GM10248 (cell line): ENCODE measurements at regions not wholly inside any gene's neighbourhood (a gene's known extent, or its start where the extent isn't known, plus 50 kb on each side); places are given as distances from the start of the nearest gene placed in this dataset.

ENCODE experiments used
- CTCF ChIA-PET: fragments of 300-600 bp; sonication (Branson Sonifier 250); formaldehyde crosslinking; extraction: SDS; loops from one replicate; lab custom pipeline; 2021; ENCODE audit warnings: antibody characterized with exemption; lab: Yijun Ruan, JAX
- POLR2A ChIA-PET: fragments of 350-650 bp; sonication (Branson Sonifier 250); formaldehyde crosslinking; extraction: SDS; loops from one replicate; lab custom pipeline; 2020; ENCODE audit warnings: antibody characterized with exemption; lab: Yijun Ruan, JAX
- DNase-seq: peaks from one replicate; pipeline ENCODE4 v3.0.0; 2012; ENCODE audit errors: extremely low spot score
- TF ChIP-seq, protein P1 (sequence below): IDR thresholded peaks from 2 replicates; pipeline ENCODE4 v1.5.1; 2012; ENCODE audit warnings: mild to moderate bottlenecking, low read depth; ENCODE audit errors: extremely low read depth, missing control alignments, control extremely low read depth

DNA sequence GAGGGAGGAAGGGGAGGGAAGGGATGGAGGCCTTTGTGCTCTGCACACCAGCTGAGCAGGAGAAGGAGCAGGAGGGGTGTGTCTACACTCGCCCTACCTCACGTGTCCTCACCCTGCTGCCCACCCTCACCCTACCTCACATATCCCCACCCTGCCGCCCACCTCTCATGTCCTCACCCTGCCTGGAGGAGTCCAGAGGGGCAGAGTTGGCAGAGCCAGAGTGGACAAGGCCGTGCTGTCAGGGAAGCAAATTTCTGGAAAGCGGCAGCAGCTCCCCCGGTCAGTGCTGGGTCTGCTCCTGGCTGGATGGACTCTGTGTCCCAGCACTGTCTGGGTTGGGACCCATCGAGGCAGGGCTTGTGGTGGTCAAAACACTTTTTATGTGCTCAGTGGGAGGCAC lies 799.6 kb downstream of the BRD1 start:
- CTCF ChIA-PET = no interaction called here
- TF ChIP-seq, protein P1, sequence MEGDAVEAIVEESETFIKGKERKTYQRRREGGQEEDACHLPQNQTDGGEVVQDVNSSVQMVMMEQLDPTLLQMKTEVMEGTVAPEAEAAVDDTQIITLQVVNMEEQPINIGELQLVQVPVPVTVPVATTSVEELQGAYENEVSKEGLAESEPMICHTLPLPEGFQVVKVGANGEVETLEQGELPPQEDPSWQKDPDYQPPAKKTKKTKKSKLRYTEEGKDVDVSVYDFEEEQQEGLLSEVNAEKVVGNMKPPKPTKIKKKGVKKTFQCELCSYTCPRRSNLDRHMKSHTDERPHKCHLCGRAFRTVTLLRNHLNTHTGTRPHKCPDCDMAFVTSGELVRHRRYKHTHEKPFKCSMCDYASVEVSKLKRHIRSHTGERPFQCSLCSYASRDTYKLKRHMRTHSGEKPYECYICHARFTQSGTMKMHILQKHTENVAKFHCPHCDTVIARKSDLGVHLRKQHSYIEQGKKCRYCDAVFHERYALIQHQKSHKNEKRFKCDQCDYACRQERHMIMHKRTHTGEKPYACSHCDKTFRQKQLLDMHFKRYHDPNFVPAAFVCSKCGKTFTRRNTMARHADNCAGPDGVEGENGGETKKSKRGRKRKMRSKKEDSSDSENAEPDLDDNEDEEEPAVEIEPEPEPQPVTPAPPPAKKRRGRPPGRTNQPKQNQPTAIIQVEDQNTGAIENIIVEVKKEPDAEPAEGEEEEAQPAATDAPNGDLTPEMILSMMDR = no peak
- POLR2A ChIA-PET = no interaction called here
- DNase-seq = no peak

DNA sequence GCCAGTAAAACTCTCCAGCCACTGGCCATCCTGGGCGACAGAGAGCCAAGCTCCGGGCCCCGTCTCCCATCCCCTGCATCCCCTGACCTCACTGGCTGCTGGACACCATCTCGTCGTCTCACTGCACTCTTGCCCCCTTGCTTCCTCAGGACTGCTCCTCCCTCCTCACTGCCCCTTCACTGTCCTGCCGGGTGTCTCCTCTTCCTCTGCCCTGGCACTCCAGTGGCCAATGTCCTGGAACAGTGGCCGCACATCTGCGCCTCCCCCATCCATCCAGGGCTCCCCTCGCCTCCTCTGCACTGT lies 800.4 kb downstream of the BRD1 start:
- CTCF ChIA-PET = no interaction called here
- TF ChIP-seq, protein P1 = no peak
- POLR2A ChIA-PET = no interaction called here

DNA sequence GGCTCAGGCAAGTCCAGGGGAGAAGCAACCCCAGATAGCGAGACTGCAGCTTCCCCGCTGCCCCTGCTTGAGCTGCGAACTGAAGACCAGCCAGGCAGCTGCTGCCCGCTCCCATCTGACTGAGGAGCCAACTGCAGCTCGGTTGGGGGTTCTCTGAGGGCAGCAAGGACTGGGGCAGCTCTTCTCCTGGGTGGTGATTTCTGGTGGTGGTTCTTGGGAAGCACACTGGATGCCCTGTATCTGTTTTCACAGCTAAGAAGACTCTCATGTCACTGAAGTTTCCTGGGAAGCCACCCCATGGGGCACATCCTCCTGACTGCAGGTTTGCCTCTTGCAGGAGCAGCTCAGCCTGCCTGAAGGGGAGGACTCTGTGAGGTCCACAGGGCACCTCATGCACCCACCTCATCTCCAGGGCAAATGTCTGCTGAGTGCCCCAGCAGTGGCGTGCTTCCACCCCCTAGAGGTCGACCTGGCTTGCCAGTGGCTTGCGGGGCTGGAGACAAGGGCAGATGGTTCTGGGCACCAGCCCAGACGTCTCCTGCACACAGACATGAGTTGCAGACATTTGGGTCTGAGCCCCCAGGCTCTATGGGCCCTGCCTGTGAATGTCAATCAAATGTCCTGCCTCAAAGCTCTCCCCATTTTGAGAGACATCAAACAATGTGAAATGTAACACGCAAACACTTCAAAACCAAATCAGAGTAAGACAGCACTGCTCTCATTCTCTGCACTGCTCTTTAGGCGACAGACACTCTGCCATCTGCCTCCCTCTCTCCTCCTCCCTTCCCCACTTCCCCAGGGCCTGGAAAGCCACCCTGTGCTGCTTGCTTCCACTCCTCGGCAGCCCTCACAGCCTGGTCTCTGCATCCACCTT lies 800.9 kb downstream of the BRD1 start:
- ChIA-PET CTCF (no interaction called here), POLR2A (no interaction called here)
- TF ChIP-seq, protein P1 = peak; percentile 5
- no peak for DNase-seq

More for the DNA sequence above, 800.4 kb downstream of the BRD1 start:
- DNase-seq = no peak

DNA sequence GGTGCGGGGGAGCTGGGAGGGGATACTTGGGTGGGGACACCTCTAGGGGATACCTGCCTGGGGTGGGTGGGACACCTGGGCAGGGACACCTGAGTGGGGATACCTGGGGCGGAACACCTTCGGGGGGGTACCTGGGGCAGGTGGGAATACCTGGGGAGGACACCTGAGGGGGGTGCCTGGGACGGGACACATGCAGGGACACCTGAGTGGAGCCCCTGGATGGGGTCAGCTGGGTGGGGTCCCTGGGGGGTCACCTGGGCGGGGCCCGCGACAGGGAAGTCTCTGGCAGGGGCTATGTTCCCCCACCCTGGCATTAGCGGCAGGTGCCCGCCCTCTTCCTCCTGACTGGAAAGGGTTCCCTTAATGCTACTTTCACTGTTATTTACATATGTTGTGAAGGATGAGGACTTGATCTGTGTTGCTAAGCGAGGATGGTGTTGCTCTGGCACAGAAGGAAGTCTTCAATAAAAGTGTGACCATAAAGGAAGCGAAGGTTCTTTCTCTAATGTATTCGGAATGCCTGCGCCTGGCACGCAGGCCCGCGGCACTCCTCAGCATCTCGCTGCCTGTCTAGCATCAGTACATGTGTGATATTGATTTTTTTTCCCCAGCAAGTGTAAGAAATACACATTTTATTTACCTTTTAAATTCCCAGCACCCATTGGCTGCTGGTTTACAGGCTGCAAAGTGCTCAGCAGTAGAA lies 801.7 kb downstream of the BRD1 start:
- ChIA-PET CTCF (no interaction called here), POLR2A (no interaction called here)
- TF ChIP-seq, protein P1 = no peak
- no peak for DNase-seq

DNA sequence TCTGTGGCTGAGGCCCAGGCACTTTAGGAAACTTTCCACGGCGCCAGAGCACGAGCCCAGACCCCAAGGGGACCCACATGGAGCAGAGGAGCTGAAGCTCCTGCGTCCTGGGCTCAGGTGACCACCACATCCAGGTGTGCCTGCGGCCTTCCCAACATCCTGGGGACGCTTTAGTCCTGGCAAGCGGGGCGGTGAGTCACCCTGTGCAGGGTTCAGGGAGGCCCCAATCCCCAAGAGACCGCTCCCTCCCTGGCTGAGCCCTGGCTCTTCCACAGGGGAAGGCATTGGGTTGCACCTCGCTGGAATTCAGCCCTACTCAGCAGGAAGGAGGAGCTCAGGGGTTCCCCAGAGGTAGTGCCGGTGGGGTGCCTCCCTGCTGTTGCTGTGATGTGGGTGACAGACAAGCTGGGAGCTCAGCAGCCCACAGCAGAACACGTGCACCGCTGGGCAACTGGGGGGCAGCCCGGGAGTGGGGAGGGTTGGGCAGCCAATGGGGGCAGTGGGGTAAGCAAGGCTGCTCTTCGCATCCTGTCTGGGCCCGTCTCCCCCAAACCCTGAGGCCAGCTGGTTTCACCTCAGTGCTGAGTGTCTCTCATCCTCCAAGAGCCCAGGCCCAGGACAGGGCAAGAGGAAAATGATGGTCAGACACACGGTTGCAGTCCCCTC lies 802.8 kb downstream of the BRD1 start:
- ChIA-PET POLR2A (no interaction called here), CTCF (no interaction called here)
- no peak for DNase-seq
- TF ChIP-seq, protein P1 = no peak

DNA sequence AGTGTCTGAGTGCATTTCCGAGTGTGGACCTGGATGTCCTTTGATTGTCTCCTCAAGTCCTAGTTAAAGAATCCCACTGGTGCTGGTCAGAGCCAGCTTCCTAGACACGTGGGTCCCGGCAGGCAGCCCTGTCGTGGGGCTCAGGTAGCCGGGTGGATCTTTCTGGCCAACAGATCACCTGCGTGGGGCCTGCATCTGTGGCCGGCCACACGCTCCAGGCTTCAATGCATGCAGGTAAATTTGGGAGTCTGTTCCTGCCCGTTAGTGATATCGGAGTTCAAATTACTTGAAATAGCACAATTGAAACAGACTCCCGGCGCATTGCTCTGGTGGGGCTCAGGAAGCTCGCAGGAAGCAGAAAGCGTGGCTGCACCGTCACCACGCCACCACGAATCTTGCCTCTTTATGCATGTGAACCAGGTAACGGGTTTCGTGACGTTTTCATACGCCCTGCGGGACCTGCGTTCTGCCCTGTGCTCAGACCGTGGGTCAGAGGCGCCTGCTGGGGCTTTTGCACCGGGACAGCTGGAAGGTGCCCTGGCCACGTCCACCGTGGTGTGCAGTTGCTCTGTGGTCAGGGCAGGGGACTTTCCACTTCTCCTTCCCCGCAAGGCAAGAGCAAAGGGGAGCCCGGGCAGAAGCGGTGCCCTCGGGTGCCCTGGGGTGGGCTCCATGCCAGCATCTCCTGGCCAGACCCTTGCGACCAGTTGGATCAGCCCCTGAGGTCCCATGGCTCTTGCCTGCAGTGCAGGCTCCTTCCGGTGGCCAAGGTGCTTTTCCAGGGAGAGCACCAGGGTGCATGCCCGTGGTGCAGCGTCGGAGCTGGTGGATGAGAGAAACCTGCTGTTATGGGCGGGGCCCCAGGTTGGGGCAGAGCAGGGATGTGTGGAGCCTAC lies 803.5 kb downstream of the BRD1 start:
- ChIA-PET CTCF (no interaction called here), POLR2A (no interaction called here)
- TF ChIP-seq, protein P1 = no peak
- DNase-seq = no peak
